C4-2B (cell line): ENCODE measurements at regions not wholly inside any gene's neighbourhood (a gene's known extent, or its start where the extent isn't known, plus 50 kb on each side); places are given as distances from the start of the nearest gene placed in this dataset.

Source experiments
- CTCF ChIP-seq: fragments of 450-650 bp; conservative IDR thresholded peaks from 2 replicates; pipeline ENCODE4 v1.5.1; 2017; ENCODE audit warnings: mild to moderate bottlenecking
- ZFX ChIP-seq: fragments of 450-650 bp; IDR thresholded peaks from 2 replicates; pipeline ENCODE4 v1.6.1; 2017

- TF ChIP-seq CTCF, result no peak
- no peak for TF ChIP-seq ZFX
These were observed 1128.7 kb upstream of the ADGRB3 start for GRCh38 chr6:67506352-67506751.
